ENCODE measurements at regions not wholly inside any gene's neighbourhood (a gene's known extent, or its start where the extent isn't known, plus 50 kb on each side); places are given as distances from the start of the nearest gene placed in this dataset.

DNA sequence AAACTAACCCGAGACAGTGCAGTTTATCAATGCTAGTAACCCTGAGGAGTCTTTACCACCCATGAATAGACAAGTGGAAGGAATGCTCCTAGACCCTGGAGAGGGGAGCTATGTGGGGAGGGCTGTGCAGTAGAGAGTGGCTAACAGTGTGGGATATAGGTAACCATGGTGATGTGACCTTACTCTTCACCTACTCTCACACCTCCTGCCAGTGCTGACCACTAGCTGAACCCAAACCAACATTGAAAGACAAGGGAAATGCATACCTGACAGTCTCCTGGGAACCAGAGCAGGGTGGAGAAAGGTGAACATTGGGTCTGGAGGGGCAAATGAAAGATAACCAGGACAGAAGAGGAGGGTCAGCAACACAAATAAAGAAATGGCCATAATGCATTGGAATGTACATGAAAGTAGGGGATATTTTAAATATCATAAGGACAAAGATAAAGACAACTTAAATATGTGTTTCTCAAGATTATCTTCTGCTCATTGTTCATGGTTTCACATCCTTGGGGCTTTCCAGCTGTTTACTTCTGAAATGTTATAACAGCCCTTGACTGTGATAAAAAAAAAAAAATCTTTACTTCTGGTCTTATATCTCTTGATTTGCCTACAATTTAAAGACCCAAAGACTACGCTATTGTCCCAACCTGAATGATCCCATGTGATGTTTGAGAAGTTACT lies 983.3 kb upstream of the TENM4 start (continued):
- TF ChIP-seq BRD4 (CRISPR knock-in tag; IDR thresholded peaks at IDR 0.05): no peak

DNA sequence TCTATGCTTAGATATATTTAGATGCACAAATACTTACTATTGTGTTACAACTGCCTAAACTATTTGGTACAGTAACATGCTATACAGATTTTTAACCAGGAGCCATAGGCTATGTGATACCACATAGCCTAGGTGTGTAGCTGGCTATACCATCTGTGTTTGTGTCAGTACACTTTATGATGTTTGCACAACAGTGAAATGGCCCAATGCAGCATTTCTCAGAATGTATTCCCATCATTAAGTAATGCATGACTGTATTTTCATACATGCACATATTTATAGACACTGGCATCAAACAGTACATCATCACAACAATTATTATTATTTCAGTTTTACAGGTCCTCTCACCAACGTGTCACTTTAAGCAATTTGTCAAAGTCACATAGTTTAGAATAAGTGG lies 979.5 kb upstream of the TENM4 start:
- no TSS peak for BruUV-seq (replicated peaks)
- DNase-seq (ENCODE audit: low spot score) (no peak), ATAC-seq (no peak), FAIRE-seq (no peak)
- H3K9ac ChIP-seq (ENCODE audit: insufficient read depth, low read depth, low read length): no peak overlapping the region
- H3K27me3 ChIP-seq (ENCODE audit: control insufficient read depth in 1 of 2, insufficient read depth in 2 of 2, low read length in 2 of 2): no peaks in the 10 kb centered on the region
- no peak overlapping the region for H3K4me2 ChIP-seq (ENCODE audit: low read depth, low read length)
- POLR2A ChIA-PET: no interaction called here
- H3K79me2 ChIP-seq (ENCODE audit: insufficient read depth, low read length): no peaks in the 10 kb centered on the region
- intact Hi-C loops (cut with micrococcal nuclease; ENCODE audit: unreplicated experiment): no loop called here
- H3K9me3 ChIP-seq (ENCODE audit: low read length): no peaks in the 10 kb centered on the region
- no peak for TF ChIP-seq ZNF782 (CRISPR knock-in tag; IDR thresholded peaks at IDR 0.05; ENCODE audit: borderline replicate concordance)
- TF ChIP-seq, protein P1, sequence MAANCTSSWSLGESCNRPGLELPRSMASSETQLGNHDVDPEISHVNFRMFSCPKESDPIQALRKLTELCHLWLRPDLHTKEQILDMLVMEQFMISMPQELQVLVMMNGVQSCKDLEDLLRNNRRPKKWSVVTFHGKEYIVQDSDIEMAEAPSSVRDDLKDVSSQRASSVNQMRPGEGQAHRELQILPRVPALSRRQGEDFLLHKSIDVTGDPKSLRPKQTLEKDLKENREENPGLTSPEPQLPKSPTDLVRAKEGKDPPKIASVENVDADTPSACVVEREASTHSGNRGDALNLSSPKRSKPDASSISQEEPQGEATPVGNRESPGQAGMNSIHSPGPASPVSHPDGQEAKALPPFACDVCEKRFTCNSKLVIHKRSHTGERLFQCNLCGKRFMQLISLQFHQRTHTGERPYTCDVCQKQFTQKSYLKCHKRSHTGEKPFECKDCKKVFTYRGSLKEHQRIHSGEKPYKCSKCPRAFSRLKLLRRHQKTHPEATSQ (CRISPR knock-in tag; IDR thresholded peaks at IDR 0.05; ENCODE audit: borderline replicate concordance): no peak
- no peak for TF ChIP-seq DNMT1 (CRISPR knock-in tag; IDR thresholded peaks at IDR 0.05)
- TF ChIP-seq ZNF572 (CRISPR knock-in tag; IDR thresholded peaks at IDR 0.05): no peak
- no peak for TF ChIP-seq MXD4 (CRISPR knock-in tag; IDR thresholded peaks at IDR 0.05)
- no peak for TF ChIP-seq NR2F1 (CRISPR knock-in tag; IDR thresholded peaks at IDR 0.05)
- no peak for TF ChIP-seq SMAD9 (CRISPR knock-in tag; IDR thresholded peaks at IDR 0.05)
- TF ChIP-seq ZSCAN21 (CRISPR knock-in tag; IDR thresholded peaks at IDR 0.05; ENCODE audit: borderline replicate concordance): no peak
- TF ChIP-seq ELF4 (CRISPR knock-in tag; IDR thresholded peaks at IDR 0.05; ENCODE audit: borderline replicate concordance): no peak
- no peak for TF ChIP-seq ZNF607 (CRISPR knock-in tag; IDR thresholded peaks at IDR 0.05; ENCODE audit: borderline replicate concordance)
- no peak for TF ChIP-seq ZNF383 (CRISPR knock-in tag; IDR thresholded peaks at IDR 0.05; ENCODE audit: borderline replicate concordance)
- no peak for TF ChIP-seq RBM39 (IDR thresholded peaks at IDR 0.05; ENCODE audit: low read depth, low read length, poor library complexity, severe bottlenecking)
- no peak for TF ChIP-seq SNRNP70 (IDR thresholded peaks at IDR 0.05; ENCODE audit: low read depth, low read length)
- TF ChIP-seq BRD4 (CRISPR knock-in tag; IDR thresholded peaks at IDR 0.05): no peak
- CTCF ChIA-PET (ENCODE audit: low intra/inter-chr PET ratio, low total read pairs): no interaction called here
- no peaks in the 10 kb centered on the region for H3K4me1 ChIP-seq (ENCODE audit: insufficient read depth, low read length)
- in situ Hi-C loops (cut with HindIII; ENCODE audit: extremely low pct_ligation_motif_present, low pct_unique_long_range_greater_than_20kb): no loop called here
- H3K4me3 ChIP-seq (replicated peaks in 1 of 3; ENCODE audit: insufficient read depth in 1 of 3, low read depth in 2 of 3, low read length in 3 of 3): no peak overlapping the region
- no peaks in the 10 kb centered on the region for H3K36me3 ChIP-seq (replicated peaks in 1 of 2; ENCODE audit: control insufficient read depth in 1 of 2, insufficient read depth in 2 of 2, low read length in 2 of 2)
- H3K27ac ChIP-seq (ENCODE audit: extremely low read length, insufficient read depth, low read length): no peak overlapping the region
- WGBS (ENCODE audit: low lambda C conversion rate): 0% methylated on average over 1 of the region's 1 CpG
- H2AFZ ChIP-seq (ENCODE audit: low read length): no peak overlapping the region
- no peaks in the 10 kb centered on the region for H4K20me1 ChIP-seq (ENCODE audit: insufficient read depth, low read length)
